ENCODE measurements at regions not wholly inside any gene's neighbourhood (a gene's known extent, or its start where the extent isn't known, plus 50 kb on each side); places are given as distances from the start of the nearest gene placed in this dataset.
A peak's percentile ranks its signal among the peaks of the same experiment; 100 is the strongest.

- no peak for DNase-seq
Observed at GRCh38 chr1:234708700-234709395, 98.9 kb upstream of the IRF2BP2 start.

DNA sequence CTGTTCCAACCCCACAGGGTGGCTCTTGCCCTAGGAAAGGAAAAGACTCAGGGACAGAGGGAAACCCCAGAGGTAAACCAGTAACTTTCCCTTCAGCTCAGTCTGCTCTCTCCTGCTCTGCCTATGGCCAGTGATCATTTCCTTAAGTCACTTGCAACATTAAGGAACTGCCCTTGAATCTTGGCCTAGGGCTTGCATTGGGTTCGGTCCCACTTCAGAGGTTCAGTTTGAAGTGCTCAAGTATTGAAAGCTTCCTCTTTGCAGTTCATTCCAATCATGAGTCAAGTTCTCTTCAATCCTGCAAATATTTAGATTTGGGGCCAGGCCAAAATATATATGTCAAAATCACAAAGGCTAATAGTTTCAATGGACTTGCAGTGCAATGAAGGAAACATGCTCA lies 97.7 kb upstream of the IRF2BP2 start:
- DNase-seq = no peak

- DNase-seq = no peak
Observed at GRCh38 chr1:234706931-234707330, 97.0 kb upstream of the IRF2BP2 start.

DNA sequence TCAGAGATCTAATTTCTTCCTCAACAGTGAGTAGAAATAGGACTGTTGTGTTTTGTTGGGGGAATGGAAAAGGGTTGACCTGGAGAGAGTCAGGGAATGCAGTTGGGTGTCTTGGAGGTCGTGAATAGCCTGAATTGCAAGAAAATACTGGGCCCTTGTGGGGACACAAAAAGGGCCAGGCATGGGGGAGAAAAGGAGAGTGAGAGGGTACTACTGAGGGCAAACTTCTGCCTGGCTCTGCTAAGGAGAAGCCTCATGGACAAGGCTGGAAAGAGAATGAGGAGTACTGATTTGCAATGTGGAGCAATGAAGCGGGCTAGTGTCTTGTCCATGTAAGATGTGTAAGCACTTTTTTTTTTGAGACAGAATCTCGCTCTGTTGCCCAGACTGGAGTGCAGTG lies 96.2 kb upstream of the IRF2BP2 start:
- DNase-seq = peak; percentile 43

- no peak for DNase-seq
Observed at GRCh38 chr1:234705615-234706014, 95.6 kb upstream of the IRF2BP2 start.

- DNase-seq = no peak
Observed at GRCh38 chr1:234704106-234704887, 94.3 kb upstream of the IRF2BP2 start.

GRCh38 chr1:234702342-234703000 lies 92.5 kb upstream of the IRF2BP2 start:
- DNase-seq = peak; percentile 43

- peak; percentile 42 for DNase-seq
Observed at GRCh38 chr1:234701737-234702341, 91.9 kb upstream of the IRF2BP2 start.

DNA sequence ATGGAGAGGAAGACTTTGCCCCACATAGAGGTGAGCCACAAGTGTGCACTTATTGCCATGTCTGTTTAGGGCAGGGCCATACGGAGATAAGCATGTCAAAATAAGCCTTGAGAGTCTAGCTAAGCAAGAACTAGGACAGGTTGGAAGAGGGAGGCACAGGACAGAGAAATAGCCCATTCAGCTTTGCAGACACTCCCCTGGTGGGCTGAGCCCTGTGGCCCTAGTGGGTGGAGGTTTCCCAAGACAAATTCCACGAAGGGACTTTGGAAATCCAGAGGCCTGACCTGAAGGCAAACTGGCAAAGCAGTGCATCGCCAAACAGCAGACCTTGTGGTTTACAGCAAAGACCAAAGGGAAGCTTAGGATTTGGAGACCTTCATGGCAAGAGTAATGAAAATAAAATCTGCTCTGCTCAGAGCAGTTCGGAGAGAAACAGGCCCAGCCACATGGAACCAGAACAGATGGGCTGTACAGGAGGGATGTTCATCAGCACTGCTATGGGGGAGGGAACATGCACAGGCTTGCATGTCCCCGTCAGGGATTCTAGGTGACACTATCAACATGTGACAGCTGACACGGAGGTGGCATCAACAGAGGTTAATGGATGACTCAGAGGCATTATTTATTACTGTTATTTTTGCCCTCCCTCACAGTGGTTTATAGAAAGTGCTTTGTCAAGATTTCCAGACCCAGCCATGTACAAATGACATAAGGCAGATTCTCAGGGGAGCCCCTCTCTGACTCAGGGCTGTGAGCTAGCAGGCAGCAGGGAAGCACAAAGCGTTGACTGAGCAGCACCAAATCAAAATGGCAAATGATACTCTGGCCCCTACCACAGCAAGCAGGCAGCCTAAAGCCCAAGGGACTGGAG lies 90.1 kb upstream of the IRF2BP2 start:
- peak; percentile 54 for DNase-seq

DNA sequence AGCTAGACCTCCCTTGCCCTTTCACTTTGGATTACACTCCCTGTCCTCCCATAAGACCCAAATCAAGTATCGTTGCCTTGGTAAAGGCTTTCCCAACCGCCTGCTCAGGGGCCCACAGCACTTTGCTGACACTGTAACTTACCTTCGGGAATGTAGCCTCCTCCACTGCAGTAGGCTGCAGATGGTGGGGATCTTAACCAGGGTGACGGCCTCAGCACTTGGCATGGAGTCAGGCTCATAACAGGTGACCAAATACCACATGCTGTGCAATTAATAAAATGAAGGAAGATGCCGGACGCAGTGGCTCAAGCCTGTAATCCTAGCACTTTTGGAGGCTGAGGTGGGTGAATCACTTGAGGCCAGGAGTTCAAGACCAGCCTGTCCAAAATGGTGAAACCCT lies 88.7 kb upstream of the IRF2BP2 start:
- peak; percentile 52 for DNase-seq

DNA sequence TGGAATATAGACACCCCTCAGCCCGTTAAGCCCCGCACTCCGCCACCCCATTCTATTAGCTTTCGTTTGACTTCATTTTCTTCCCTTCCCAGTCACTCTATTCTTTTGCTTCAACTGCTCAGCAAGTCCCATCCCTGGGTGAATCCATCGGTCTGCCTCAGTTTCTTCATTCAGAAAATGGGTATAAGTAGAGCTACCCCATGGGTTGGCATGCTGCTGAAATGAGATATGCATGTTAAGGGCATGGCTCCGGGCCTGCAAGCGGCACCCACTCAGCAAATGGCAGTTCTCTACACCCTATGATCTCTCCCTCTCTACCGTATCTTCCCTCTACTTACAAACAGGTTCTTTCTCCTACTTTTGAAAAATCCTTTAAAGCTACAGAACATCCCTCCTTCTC lies 87.8 kb upstream of the IRF2BP2 start:
- no peak for DNase-seq

DNA sequence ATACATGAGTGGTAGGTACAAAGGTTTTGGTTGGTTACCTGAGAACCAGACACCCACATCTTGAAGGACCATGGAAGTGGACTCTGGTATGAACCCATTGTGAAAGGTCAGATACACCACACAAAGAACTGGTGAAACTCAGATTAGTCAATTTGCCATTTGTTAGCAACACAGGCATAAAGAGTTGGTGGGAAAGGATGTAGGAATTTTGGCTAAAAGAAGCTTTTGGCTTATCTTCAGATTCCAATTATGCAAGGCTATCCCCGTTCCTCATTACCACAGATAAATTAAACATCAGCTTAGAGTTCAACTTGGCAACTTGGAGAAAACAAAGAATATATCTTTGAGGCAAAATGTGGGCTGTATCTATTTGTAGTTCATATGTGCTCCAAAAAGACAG lies 87.0 kb upstream of the IRF2BP2 start:
- no peak for DNase-seq

- DNase-seq = no peak
Observed at GRCh38 chr1:234696148-234696576, 86.2 kb upstream of the IRF2BP2 start.

- peak; percentile 33 for DNase-seq
Observed at GRCh38 chr1:234694661-234695060, 84.7 kb upstream of the IRF2BP2 start.

GRCh38 chr1:234692966-234693580 lies 83.1 kb upstream of the IRF2BP2 start:
- no peak for DNase-seq

GRCh38 chr1:234691567-234691966 lies 81.6 kb upstream of the IRF2BP2 start:
- no peak for DNase-seq

GRCh38 chr1:234690872-234691271 lies 80.9 kb upstream of the IRF2BP2 start:
- no peak for DNase-seq

DNA sequence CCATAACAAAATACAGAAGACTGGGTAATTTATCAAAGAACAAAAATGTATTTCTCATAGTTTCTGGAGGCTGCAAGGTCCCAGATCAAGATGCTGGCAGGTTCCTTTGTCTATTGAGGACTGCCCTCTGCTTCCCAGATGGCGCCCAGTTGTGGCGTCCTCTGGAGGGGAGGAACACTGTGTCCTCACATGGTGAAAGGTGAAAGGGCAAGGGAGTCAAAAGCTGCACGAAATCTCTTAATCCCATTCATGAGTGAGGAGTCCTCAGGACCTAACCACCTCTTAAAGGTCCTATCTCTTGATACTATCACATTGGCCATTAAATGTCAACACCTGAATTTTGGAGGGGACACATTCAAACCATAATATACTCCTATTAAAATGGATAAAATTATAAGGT lies 79.3 kb upstream of the IRF2BP2 start:
- no peak for DNase-seq

DNA sequence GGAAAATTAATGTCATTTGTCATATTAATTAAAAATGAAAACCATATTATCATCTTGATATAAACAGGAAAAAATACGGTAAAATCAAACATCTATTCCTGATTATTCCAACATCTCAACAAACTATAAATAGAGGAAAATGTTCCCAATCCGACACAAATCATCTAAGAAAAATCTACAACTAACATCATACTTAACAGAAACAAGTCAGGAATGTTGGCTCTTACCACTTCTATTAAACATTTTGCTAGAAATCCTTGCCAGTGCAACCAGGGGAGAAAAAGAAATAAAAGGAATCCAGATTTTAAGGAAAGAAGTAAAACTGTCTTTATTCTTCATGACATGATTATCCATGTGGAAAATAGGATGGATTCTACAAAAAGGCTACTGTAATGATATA lies 77.0 kb upstream of the IRF2BP2 start:
- no peak for DNase-seq

DNA sequence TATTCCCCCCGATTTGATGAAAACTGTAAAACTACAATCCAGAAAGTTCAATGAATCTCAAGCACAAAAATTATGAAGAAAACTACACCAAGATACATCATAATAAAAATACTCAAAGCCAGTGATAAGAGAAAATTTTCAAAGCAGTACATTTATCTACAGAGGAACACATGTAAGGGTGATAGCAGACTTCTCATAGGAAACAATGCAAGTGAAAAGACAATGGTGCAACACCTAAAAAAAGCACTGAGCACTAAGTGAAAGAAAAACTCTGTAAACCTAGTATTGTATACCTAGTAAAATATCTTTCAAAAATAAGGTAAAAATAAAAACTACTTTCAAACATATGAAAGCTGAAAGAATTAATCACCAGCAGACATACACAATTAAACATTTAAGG lies 76.1 kb upstream of the IRF2BP2 start:
- DNase-seq = no peak

DNA sequence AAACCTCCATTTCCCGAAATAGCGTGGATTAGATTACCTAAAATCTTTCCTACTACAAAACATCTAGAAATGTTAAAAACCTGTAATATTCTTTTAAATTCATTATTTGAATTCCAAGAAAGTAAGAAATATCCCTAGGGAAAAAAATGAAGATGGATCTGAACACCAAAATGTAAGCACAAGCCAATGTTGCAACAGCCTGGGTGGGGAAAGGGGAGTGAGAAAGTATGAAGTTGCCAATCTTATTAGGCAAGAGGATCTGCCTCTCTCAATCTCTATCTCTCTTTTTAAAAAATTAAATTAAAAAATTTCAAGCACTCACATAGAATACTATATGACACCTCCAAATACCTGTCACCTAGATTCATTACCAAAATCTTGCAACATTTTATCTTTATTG lies 74.9 kb upstream of the IRF2BP2 start:
- no peak for DNase-seq
